Caco-2 (cell line): ENCODE measurements at regions not wholly inside any gene's neighbourhood (a gene's known extent, or its start where the extent isn't known, plus 50 kb on each side); places are given as distances from the start of the nearest gene placed in this dataset.

ENCODE experiments used
- BruUV-seq: library from RNA; stranded (reverse); fragments of 400-500 nt; replicated peaks from 2 replicates; lab custom pipeline; 2021; lab: Mats Ljungman, UMichigan
- CTCF ChIA-PET: fragments of 300-600 bp; sonication (Branson Sonifier 250); formaldehyde crosslinking; loops from one replicate; lab custom pipeline; 2022; ENCODE audit warnings: antibody characterized with exemption; lab: Charles Lee
- POLR2A ChIA-PET: fragments of 300-600 bp; sonication (Branson Sonifier 250); formaldehyde crosslinking; loops from one replicate; lab custom pipeline; 2022; ENCODE audit warnings: antibody characterized with exemption; lab: Charles Lee
- DNase-seq, 2 experiments: peaks; one replicate each; pipeline versions ENCODE4 v3.0.0 to v3.0.0-alpha.2; 2020 to 2022
- H3K27me3 ChIP-seq: replicated peaks from 2 replicates; pipeline ENCODE4 v1.6.0; 2011; ENCODE audit warnings: low read length; ENCODE audit not compliant: control insufficient read depth, insufficient read depth
- H3K36me3 ChIP-seq: 2 replicates; pipeline ENCODE4 v1.5.1; 2011; ENCODE audit warnings: low read length; ENCODE audit not compliant: control insufficient read depth, insufficient read depth
- H3K4me1 ChIP-seq: fragments of 250-450 bp; sonication (Bioruptor Pico); 2 replicates; pipeline ENCODE4 v1.5.1; 2020; ENCODE audit warnings: mild to moderate bottlenecking
- H3K4me3 ChIP-seq: 2 replicates; pipeline ENCODE4 v1.5.1; 2011; ENCODE audit warnings: low read depth, mild to moderate bottlenecking, control low read depth, low read length
- H3K9me3 ChIP-seq: fragments of 250-450 bp; sonication (Bioruptor Pico); 2 replicates; pipeline ENCODE4 v1.5.1; 2020; ENCODE audit warnings: mild to moderate bottlenecking, moderate library complexity
- H3K27ac Mint-ChIP-seq: one replicate; pipeline ENCODE4 v1.8.0; 2022; ENCODE audit warnings: mixed read lengths; ENCODE audit not compliant: unreplicated experiment
- H3K27me3 Mint-ChIP-seq: one replicate; pipeline ENCODE4 v1.8.0; 2022; ENCODE audit warnings: mixed read lengths; ENCODE audit not compliant: insufficient read depth, unreplicated experiment
- H3K36me3 Mint-ChIP-seq: one replicate; pipeline ENCODE4 v1.8.0; 2022; ENCODE audit warnings: mild to moderate bottlenecking, mixed read lengths; ENCODE audit not compliant: insufficient read depth, unreplicated experiment
- H3K4me1 Mint-ChIP-seq: one replicate; pipeline ENCODE4 v1.8.0; 2022; ENCODE audit warnings: low read depth, mixed read lengths; ENCODE audit not compliant: unreplicated experiment
- H3K4me3 Mint-ChIP-seq: one replicate; pipeline ENCODE4 v1.8.0; 2022; ENCODE audit warnings: mild to moderate bottlenecking, moderate library complexity, mixed read lengths; ENCODE audit not compliant: unreplicated experiment
- H3K9me3 Mint-ChIP-seq: one replicate; pipeline ENCODE4 v1.8.0; 2022; ENCODE audit warnings: mixed read lengths; ENCODE audit not compliant: unreplicated experiment
- intact Hi-C: fragments of 100-400 bp; cut with micrococcal nuclease; formaldehyde crosslinking; loops from one replicate; pipeline ENCODE4 v1.10.0; 2022; ENCODE audit not compliant: unreplicated experiment
- TF ChIP-seq, protein P1 (sequence below), 2 experiments: fragments of 200-600 bp in 1 of 2; IDR thresholded peaks; 1 replicate in 1 of 2; 2 replicates in 1 of 2; pipeline versions ENCODE4 v1.5.1 to v1.8.0; 2011 to 2022; ENCODE audit warnings: antibody characterized with exemption in 1 of 2, control low read depth in 1 of 2, inconsistent platforms in 1 of 2, low read depth in 1 of 2, low read length in 1 of 2, mild to moderate bottlenecking in 1 of 2, moderate library complexity in 1 of 2; ENCODE audit not compliant: insufficient read depth in 1 of 2, severe bottlenecking in 1 of 2, unreplicated experiment in 1 of 2

DNA sequence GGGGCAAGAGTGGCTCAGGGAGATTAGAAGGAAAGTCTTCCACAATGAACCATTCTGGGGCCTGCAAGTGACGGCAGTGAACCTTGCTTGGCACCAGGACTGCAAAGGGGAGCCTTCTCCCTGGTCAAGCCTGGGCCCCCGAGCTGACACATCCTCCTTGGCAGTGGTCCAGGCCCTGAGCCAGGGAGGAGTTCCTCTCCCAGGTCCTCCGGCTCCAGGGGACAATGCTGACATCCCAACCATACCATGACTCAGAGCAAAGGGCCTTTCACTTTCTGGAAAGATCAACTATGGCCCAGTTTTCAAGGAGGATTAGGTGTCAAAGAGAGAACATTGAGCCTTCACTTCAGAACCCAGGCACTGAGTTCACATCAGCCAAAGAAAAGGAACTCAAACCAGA lies 756.5 kb upstream of the TBX3 start:
- Mint-ChIP-seq H3K9me3 (no peaks in the 10 kb centered on the region), H3K4me3 (no peak overlapping the region), H3K27me3 (no peaks in the 10 kb centered on the region), H3K36me3 (no peaks in the 10 kb centered on the region), H3K4me1 (no peaks in the 10 kb centered on the region), H3K27ac (no peak overlapping the region)
- POLR2A ChIA-PET, result no interaction called here
- Histone ChIP-seq H3K27me3 (no peaks in the 10 kb centered on the region), H3K9me3 (no peaks in the 10 kb centered on the region), H3K4me3 (no peak overlapping the region), H3K4me1 (no peaks in the 10 kb centered on the region; the same call in 1 of the 2 replicates), H3K36me3 (no peaks in the 10 kb centered on the region)
- intact Hi-C loops, result no loop called here
- no TSS peak for BruUV-seq
- TF ChIP-seq, protein P1, sequence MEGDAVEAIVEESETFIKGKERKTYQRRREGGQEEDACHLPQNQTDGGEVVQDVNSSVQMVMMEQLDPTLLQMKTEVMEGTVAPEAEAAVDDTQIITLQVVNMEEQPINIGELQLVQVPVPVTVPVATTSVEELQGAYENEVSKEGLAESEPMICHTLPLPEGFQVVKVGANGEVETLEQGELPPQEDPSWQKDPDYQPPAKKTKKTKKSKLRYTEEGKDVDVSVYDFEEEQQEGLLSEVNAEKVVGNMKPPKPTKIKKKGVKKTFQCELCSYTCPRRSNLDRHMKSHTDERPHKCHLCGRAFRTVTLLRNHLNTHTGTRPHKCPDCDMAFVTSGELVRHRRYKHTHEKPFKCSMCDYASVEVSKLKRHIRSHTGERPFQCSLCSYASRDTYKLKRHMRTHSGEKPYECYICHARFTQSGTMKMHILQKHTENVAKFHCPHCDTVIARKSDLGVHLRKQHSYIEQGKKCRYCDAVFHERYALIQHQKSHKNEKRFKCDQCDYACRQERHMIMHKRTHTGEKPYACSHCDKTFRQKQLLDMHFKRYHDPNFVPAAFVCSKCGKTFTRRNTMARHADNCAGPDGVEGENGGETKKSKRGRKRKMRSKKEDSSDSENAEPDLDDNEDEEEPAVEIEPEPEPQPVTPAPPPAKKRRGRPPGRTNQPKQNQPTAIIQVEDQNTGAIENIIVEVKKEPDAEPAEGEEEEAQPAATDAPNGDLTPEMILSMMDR (IDR thresholded peaks at IDR 0.05; ENCODE audit: insufficient read depth in 1 of 2, low read depth in 1 of 2, low read length in 1 of 2, severe bottlenecking in 1 of 2, unreplicated experiment in 1 of 2), result no peak
- DNase-seq, result no peak
- CTCF ChIA-PET, result no interaction called here

DNA sequence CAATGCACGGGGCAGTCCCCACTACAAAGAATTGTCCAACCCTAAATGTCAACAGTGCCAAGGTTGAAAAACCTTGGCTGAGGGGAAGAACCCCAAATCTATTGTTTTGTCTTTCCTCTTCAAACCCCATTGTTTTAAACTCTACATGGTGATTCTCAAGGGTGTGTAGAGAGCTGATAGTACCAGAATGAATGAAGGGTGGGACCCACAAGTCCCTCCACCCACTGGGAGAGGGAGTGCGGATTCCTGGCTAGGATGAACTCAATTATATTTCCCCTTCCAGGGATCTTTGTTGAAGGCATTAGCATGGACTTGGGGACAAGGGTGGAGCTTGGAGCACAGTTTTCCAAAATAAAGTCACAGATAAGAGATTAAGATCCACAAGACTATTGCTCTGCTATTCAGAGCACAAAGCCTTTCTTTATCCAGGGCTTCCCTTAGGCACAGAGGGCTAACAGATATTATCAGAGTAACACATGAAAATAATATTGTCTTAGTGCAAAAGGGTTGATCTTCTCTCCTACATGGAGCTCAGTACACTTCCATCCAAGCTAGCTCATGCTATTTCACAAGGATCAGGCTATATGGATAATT lies 755.1 kb upstream of the TBX3 start:
- no peaks in the 10 kb centered on the region for H3K9me3 ChIP-seq
- no TSS peak for BruUV-seq

DNA sequence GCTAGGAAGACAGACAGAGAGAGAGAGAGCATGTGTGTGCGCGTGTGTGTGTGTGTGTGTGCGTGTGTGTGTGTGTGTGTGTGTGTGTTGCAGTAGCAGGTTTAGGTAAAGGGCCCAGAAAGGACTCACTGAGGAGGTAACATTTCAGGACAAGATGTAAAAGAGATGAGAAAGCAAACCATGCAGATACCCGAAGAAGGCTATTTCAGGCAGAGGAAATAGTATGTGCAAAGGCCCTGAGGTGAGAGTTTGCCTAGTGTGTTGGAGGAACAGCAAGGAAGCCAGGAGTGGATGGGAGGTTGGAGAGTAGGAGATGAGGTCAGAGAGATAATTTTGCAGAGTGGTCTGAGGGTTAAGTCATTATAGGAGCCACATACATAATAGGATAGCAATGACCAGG lies 754.3 kb upstream of the TBX3 start:
- H3K36me3 ChIP-seq, result no peaks in the 10 kb centered on the region
- H3K27me3 ChIP-seq, result no peaks in the 10 kb centered on the region
- TF ChIP-seq, protein P1 (IDR thresholded peaks at IDR 0.05; ENCODE audit: insufficient read depth in 1 of 2, low read depth in 1 of 2, low read length in 1 of 2, severe bottlenecking in 1 of 2, unreplicated experiment in 1 of 2), result no peak
- Mint-ChIP-seq H3K4me3 (no peak overlapping the region), H3K27me3 (no peaks in the 10 kb centered on the region), H3K4me1 (no peaks in the 10 kb centered on the region), H3K9me3 (no peaks in the 10 kb centered on the region), H3K36me3 (no peaks in the 10 kb centered on the region), H3K27ac (no peak overlapping the region)
- no peaks in the 10 kb centered on the region for H3K4me1 ChIP-seq
- BruUV-seq, result no TSS peak
- intact Hi-C loops, result no loop called here
- H3K4me3 ChIP-seq, result no peak overlapping the region
- CTCF ChIA-PET, result no interaction called here
- H3K9me3 ChIP-seq, result no peaks in the 10 kb centered on the region
- no peak for DNase-seq
- POLR2A ChIA-PET, result no interaction called here

More for the DNA sequence above, 755.1 kb upstream of the TBX3 start:
- no peak for DNase-seq
- H3K36me3 Mint-ChIP-seq, result no peaks in the 10 kb centered on the region
- TF ChIP-seq, protein P1 (IDR thresholded peaks at IDR 0.05; ENCODE audit: insufficient read depth in 1 of 2, low read depth in 1 of 2, low read length in 1 of 2, severe bottlenecking in 1 of 2, unreplicated experiment in 1 of 2), result no peak
- Histone ChIP-seq H3K36me3 (no peaks in the 10 kb centered on the region), H3K27me3 (no peaks in the 10 kb centered on the region), H3K4me1 (no peaks in the 10 kb centered on the region; the same call in 1 of the 2 replicates), H3K4me3 (no peak overlapping the region)
- ChIA-PET CTCF (no interaction called here), POLR2A (no interaction called here)
- intact Hi-C loops, result no loop called here
- H3K27ac Mint-ChIP-seq, result no peak overlapping the region
- H3K27me3 Mint-ChIP-seq, result no peaks in the 10 kb centered on the region
- no peak overlapping the region for H3K4me3 Mint-ChIP-seq
- no peaks in the 10 kb centered on the region for H3K4me1 Mint-ChIP-seq
- no peaks in the 10 kb centered on the region for H3K9me3 Mint-ChIP-seq
